Keratinocyte (primary cell): ENCODE measurements at regions not wholly inside any gene's neighbourhood (a gene's known extent, or its start where the extent isn't known, plus 50 kb on each side); places are given as distances from the start of the nearest gene placed in this dataset.

Experiments
- DNase-seq: peaks from one replicate; pipeline ENCODE4 v3.0.0-alpha.2; 2011; ENCODE audit warnings: low read depth, missing footprints, low spot score
- FAIRE-seq: peaks from 2 replicates; lab custom pipeline; 2011; peaks lifted over from hg19 to GRCh38; lab: Jason Lieb, UNC
- H2AFZ ChIP-seq: 2 replicates; pipeline ENCODE4 v1.6.0; 2012; ENCODE audit warnings: low read length, control low read depth, inconsistent platforms; ENCODE audit not compliant: control insufficient read depth
- H3K27ac ChIP-seq: 2 replicates; pipeline ENCODE4 v1.5.1; 2011; ENCODE audit warnings: low read length; ENCODE audit not compliant: control insufficient read depth, insufficient read depth
- H3K27me3 ChIP-seq: 3 replicates; pipeline ENCODE4 v1.6.0; 2011; ENCODE audit warnings: low read length; ENCODE audit not compliant: control insufficient read depth, insufficient read depth; ENCODE audit errors: extremely low read depth
- H3K36me3 ChIP-seq, 2 experiments: 2 replicates in 1 of 2; 3 replicates in 1 of 2; pipeline ENCODE4 v1.5.1; 2011; ENCODE audit warnings: low read length in 2 of 2, mild to moderate bottlenecking in 1 of 2; ENCODE audit not compliant: control insufficient read depth in 2 of 2, insufficient read depth in 2 of 2; ENCODE audit errors: extremely low read depth in 1 of 2
- H3K4me1 ChIP-seq: 3 replicates; pipeline ENCODE4 v1.5.1; 2011; ENCODE audit warnings: low read length; ENCODE audit not compliant: control insufficient read depth, insufficient read depth; ENCODE audit errors: extremely low read depth
- H3K4me2 ChIP-seq: 3 replicates; pipeline ENCODE4 v1.6.0; 2011; ENCODE audit warnings: low read depth, low read length; ENCODE audit not compliant: control insufficient read depth, insufficient read depth; ENCODE audit errors: extremely low read depth
- H3K4me3 ChIP-seq, 3 experiments: fragments of 200-600 bp in 1 of 3; sonication (generic) in 1 of 3; 2 replicates in 2 of 3; 3 replicates in 1 of 3; pipeline ENCODE4 v1.5.1; 2011 to 2016; ENCODE audit warnings: low read length in 3 of 3, mild to moderate bottlenecking in 3 of 3, control low read depth in 2 of 3, inconsistent platforms in 1 of 3, low read depth in 1 of 3, mixed read lengths in 1 of 3, mixed run types in 1 of 3, moderate library complexity in 1 of 3; ENCODE audit not compliant: control insufficient read depth in 2 of 3, insufficient read depth in 2 of 3; ENCODE audit errors: extremely low read depth in 1 of 3
- H3K79me2 ChIP-seq: 2 replicates; pipeline ENCODE4 v1.6.0; 2012; ENCODE audit warnings: low read length; ENCODE audit not compliant: control insufficient read depth, insufficient read depth
- H3K9ac ChIP-seq: 3 replicates; pipeline ENCODE4 v1.6.0; 2011; ENCODE audit warnings: low read length; ENCODE audit not compliant: control insufficient read depth, insufficient read depth; ENCODE audit errors: extremely low read depth
- H3K9me1 ChIP-seq: 3 replicates; pipeline ENCODE4 v1.6.0; 2011; ENCODE audit warnings: low read length; ENCODE audit not compliant: control insufficient read depth, insufficient read depth; ENCODE audit errors: extremely low read depth
- H3K9me3 ChIP-seq: 2 replicates; pipeline ENCODE4 v1.5.1; 2012; ENCODE audit warnings: low read depth, low read length; ENCODE audit not compliant: control insufficient read depth
- H4K20me1 ChIP-seq: 3 replicates; pipeline ENCODE4 v1.6.0; 2011; ENCODE audit warnings: low read length; ENCODE audit not compliant: control insufficient read depth, insufficient read depth; ENCODE audit errors: extremely low read depth
- EZH2 ChIP-seq: IDR thresholded peaks from one replicate; pipeline ENCODE4 v1.6.1; 2012; ENCODE audit warnings: inconsistent platforms, mild to moderate bottlenecking, low read length, moderate library complexity
- dilution Hi-C: fragments of 300-500 bp; cut with MboI; formaldehyde crosslinking; loops from one replicate; pipeline ENCODE4 v1.7.0; 2020; ENCODE audit warnings: low sequenced_read_pairs; ENCODE audit not compliant: extremely low pct_ligation_motif_present
- TF ChIP-seq, protein P1 (sequence below), 3 experiments: IDR thresholded peaks in 1 of 3; conservative IDR thresholded peaks in 1 of 3; optimal IDR thresholded peaks in 1 of 3; 2 replicates in 2 of 3; 3 replicates in 1 of 3; pipeline versions ENCODE3 to v1.5.1; 2011; ENCODE audit warnings: low read length in 3 of 3, mild to moderate bottlenecking in 3 of 3, moderate library complexity in 2 of 3, control low read depth in 1 of 3, inconsistent platforms in 1 of 3; ENCODE audit not compliant: insufficient read depth in 2 of 3; ENCODE audit errors: extremely low read depth in 1 of 3

DNA sequence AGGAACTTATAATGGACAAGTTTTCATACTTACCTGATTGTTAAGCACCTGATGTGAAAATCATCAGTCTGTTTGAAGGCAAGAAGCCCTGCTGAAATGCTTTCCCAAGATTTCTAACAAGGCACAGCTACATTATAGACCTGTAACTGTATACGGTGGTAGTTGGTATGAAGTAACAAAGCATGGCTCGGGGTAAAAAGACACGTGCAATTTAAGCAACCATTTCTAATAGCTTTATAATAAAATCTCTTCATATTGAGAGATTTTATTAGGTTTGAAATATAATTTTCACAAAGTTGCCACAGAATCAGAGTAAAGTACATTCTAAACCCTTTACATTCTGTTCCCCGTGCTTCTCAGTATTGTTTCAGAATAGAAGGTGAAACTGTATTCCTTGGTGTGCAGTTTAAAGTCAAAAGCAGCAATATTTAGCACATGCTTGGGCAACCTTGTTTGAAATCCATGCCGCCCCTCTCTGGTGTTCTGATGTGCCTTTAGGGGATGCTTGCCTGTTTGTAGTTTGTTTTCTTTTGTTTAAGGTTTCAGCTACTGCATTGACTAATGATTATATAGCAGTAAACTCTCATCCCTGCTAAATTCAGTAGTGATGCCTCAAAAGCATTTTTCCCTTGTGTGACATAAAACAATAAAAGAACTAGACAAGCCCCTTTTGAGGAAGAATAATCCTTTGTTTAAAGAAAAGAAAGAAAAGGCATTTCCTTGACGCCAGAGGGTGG, 125.2 kb upstream of the OBI1 start:
- DNase-seq (no peak), FAIRE-seq (no peak)
- H3K4me3 ChIP-seq, result no peak overlapping the region
- no peaks in the 10 kb centered on the region for H3K79me2 ChIP-seq
- TF ChIP-seq EZH2, result no peak
- TF ChIP-seq, protein P1, sequence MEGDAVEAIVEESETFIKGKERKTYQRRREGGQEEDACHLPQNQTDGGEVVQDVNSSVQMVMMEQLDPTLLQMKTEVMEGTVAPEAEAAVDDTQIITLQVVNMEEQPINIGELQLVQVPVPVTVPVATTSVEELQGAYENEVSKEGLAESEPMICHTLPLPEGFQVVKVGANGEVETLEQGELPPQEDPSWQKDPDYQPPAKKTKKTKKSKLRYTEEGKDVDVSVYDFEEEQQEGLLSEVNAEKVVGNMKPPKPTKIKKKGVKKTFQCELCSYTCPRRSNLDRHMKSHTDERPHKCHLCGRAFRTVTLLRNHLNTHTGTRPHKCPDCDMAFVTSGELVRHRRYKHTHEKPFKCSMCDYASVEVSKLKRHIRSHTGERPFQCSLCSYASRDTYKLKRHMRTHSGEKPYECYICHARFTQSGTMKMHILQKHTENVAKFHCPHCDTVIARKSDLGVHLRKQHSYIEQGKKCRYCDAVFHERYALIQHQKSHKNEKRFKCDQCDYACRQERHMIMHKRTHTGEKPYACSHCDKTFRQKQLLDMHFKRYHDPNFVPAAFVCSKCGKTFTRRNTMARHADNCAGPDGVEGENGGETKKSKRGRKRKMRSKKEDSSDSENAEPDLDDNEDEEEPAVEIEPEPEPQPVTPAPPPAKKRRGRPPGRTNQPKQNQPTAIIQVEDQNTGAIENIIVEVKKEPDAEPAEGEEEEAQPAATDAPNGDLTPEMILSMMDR (optimal IDR thresholded peaks at IDR 0.05 in 1 of 3, IDR thresholded peaks at IDR 0.05 in 1 of 3, conservative IDR thresholded peaks at IDR 0.05 in 1 of 3; ENCODE audit: extremely low read depth in 1 of 3, insufficient read depth in 2 of 3, low read length in 3 of 3), result no peak
- no peaks in the 10 kb centered on the region for H3K36me3 ChIP-seq
- dilution Hi-C loops, result no loop called here
- no peaks in the 10 kb centered on the region for H3K9me1 ChIP-seq
- no peak overlapping the region for H3K27ac ChIP-seq
- H3K4me1 ChIP-seq, result no peaks in the 10 kb centered on the region
- no peak overlapping the region for H3K4me2 ChIP-seq
- H3K9ac ChIP-seq, result no peak overlapping the region
- no peak overlapping the region for H2AFZ ChIP-seq
- no peaks in the 10 kb centered on the region for H4K20me1 ChIP-seq
- no peaks in the 10 kb centered on the region for H3K9me3 ChIP-seq
- no peaks in the 10 kb centered on the region for H3K27me3 ChIP-seq

DNA sequence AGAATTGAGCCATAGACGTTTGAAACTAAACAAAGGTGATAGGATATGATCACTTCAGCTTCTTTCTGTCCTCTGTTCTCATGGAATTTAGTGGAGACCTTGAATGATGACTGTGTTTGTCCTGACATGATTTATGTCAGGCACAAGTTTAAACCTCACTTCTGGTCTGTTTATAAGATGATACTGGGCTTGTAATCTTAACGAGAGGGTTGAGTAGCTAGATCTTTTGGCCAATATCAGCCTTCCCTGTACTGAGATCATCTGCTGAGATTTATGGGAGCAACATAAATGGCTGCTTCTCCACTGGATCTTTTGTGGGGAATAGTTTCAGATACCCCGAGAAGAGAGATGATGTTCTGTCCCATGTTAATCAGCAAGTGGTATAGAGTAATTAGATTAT, 121.8 kb upstream of the OBI1 start:
- Histone ChIP-seq H3K4me1 (no peaks in the 10 kb centered on the region), H3K27me3 (peaks cover 14% of the 10 kb centered on the region), H3K4me3 (no peak overlapping the region), H2AFZ (no peak overlapping the region), H3K79me2 (no peaks in the 10 kb centered on the region), H3K9ac (no peak overlapping the region), H4K20me1 (no peaks in the 10 kb centered on the region), H3K27ac (no peak overlapping the region), H3K9me1 (no peaks in the 10 kb centered on the region), H3K9me3 (no peaks in the 10 kb centered on the region), H3K36me3 (no peaks in the 10 kb centered on the region), H3K4me2 (no peak overlapping the region)
- DNase-seq (no peak), FAIRE-seq (no peak)
- dilution Hi-C loops, result no loop called here
- TF ChIP-seq, protein P1 (optimal IDR thresholded peaks at IDR 0.05 in 1 of 3, IDR thresholded peaks at IDR 0.05 in 1 of 3, conservative IDR thresholded peaks at IDR 0.05 in 1 of 3; ENCODE audit: extremely low read depth in 1 of 3, insufficient read depth in 2 of 3, low read length in 3 of 3), result no peak
- no peak for TF ChIP-seq EZH2
